SIG-M5 treated with dmso at 0.1 percent for 504 hours (cell line): ENCODE measurements at regions not wholly inside any gene's neighbourhood (a gene's known extent, or its start where the extent isn't known, plus 50 kb on each side); places are given as distances from the start of the nearest gene placed in this dataset.

Experiments used
- DNase-seq: peaks from one replicate; lab custom pipeline; 2025; ENCODE audit not compliant: unreplicated experiment; lab: John Stamatoyannopoulos, UW

GRCh38 chr10:93177511-93177910 lies 103.8 kb downstream of the CYP26A1 start:
- DNase-seq, result no peak

DNA sequence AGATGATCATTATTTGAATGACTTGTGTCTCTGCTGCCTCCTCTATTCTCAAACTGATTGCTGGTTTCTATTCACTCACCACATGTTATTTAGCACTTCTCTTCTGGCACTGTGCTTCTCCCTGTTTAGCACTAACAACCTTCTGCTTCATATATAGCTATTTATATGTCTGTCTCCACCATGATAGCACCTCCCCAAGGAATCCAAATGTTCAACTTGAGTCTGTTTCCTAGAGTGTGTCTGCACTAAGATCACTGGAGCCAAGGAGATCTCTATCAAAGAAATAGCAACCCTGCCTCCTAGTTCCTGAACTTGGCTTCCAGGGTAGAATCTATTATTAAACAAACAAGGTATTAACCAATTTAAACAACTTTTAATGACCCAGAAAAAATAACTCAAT lies 104.5 kb downstream of the CYP26A1 start:
- no peak for DNase-seq

GRCh38 chr10:93180482-93180931 lies 106.8 kb downstream of the CYP26A1 start:
- no peak for DNase-seq

DNA sequence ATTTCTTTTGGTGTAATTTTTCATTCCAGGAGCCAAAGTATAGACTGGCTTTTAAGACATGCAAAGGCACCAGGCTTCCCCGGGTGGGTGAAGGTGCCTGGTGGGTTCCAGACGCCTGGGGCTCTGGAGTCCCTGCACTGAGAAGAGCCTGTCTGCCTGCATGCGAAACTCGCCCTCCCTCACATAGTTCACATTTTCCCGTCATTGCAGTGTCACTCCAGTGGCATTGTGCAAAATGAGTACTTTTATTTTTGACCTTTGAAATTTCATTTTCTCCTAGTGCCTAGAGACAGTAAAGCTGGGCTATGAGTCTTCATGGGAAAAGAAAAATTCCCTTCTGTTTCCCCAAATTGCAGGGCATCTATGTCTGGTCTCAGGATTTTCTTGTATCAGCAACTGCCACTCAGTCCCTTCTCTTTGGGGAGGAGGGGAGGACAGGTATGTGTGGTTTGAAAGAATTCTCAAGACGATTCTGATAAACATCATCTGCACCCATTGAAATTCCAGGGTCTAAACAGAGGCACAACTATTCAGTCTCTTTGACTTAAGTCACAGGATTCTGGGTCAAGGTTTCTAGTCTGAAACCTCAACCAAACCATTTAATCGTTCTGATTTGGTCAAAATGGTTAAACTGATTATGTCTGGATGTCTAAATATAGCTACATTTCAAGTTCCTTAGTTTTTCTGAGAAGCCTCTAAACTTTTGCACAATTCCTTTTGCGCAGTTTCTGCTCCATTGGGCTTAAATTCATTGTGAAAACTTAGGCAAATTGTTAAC lies 107.8 kb downstream of the CYP26A1 start:
- no peak for DNase-seq

DNA sequence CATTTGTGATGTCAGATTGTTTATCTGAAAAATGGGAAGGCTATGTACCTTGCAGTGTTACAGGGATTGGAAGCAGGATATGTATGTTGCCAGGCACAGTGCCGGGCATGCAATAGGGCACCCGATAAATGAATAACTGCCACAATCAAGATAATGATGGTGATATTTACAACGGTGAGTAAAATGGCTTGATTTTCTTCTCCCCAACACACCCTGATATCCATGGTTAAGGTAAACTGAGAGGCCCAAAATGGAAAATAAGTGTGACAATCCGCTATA lies 108.3 kb downstream of the CYP26A1 start:
- no peak for DNase-seq

DNA sequence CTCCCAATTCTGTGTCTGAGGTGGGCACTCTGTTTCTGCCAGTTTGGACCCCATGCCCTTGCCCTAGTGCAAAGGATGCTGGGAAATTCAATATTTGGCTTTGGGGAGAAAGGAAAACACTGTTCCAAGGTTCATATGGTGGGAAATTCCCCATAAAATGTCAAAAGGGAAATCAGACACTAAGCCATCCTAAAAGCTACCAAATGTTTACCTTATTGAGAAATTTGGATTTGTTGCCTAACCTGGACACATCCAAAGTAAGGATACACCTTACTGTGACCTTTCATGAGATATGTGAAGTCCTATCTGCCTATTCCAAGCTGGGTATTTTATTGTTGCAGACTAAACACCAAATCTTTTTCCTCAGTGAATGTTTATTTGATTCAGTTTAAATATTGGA lies 109.1 kb downstream of the CYP26A1 start:
- DNase-seq, result no peak

DNA sequence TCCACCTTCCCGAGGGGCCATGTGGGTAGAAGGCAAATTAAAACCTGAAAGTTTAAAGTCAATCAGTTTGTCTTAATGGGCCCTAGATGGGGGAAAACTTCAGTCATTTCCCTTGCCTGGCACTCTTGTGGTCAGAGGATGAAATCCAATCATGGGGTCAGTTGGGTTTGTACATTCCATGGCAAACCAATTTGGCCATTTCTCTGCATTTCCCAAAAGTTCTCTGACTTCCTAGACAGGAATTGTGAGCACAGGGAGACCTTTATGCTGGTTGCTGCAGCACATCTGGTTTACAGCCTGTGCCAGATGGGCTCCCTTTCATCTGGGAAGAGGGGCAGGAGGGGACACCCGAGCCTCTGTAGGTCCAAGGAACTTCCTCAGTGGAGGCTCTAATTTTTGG lies 113.0 kb downstream of the CYP26A1 start:
- no peak for DNase-seq

DNA sequence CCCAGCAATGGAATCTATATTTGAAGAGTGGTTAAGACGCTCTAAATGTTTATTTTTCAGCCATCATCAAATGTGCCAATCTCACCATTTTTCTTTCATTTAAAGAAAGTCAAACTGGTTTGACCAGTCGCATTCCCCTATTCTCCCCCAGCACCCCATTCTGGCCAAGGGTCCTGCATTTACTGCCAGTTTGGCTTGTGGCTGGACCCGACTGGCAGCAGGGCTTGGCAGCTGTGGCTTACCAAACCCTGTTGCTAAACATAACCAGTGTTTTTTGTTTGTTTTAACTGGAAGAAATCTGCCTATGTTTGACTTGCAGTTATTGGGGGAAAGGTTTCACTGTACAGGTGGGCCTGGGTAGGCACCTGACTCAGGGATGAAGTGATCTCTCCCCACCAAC lies 116.3 kb downstream of the CYP26A1 start:
- DNase-seq, result no peak

DNA sequence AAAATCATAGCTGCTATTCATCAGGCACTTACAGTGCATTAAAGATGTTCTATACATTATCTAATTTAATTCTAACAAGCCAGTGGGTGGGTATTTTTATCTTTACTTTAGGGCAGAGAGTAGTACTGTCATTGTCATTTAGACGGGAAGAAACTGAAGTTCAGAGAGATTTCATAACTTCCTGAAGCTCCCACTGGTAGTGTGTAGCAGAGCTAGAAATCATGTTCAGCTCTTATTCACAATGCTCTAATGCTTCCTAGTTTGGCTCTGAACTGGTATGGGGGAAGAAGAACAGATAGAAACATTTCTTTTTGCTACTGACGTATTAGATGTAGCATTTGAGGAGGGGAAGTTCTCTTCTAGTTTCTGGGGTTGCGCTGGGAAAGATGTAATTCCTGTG lies 116.7 kb downstream of the CYP26A1 start:
- peak; percentile 69 for DNase-seq

DNA sequence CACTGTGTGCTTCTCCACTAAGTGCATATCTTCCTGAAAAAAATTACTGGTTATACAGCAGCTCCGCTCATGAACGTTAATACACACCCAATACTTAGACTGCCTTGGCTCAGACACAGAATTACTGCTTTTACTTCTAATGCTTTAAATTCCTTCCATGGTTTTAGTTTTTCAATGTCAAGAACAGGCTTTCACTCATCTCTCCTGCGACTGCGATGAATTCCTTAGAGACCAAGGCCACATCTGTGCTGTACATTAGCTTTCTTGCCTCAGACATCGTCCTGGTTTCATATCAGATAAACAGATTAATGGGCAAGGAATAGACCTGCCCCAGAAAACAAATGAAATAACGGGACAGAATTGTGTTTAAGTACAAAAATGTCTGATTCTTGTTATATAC lies 120.2 kb downstream of the CYP26A1 start:
- DNase-seq, result no peak

GRCh38 chr10:93198401-93199131 lies 124.9 kb downstream of the CYP26A1 start:
- DNase-seq, result peak; percentile 42

- DNase-seq, result peak; percentile 74
Measured at GRCh38 chr10:93199191-93199751, 125.6 kb downstream of the CYP26A1 start.

- no peak for DNase-seq
Measured at GRCh38 chr10:93204494-93205485, 131.1 kb downstream of the CYP26A1 start.

GRCh38 chr10:93206652-93207051 lies 133.0 kb downstream of the CYP26A1 start:
- no peak for DNase-seq

- DNase-seq, result no peak
Measured at GRCh38 chr10:93208717-93209464, 135.2 kb downstream of the CYP26A1 start.

DNA sequence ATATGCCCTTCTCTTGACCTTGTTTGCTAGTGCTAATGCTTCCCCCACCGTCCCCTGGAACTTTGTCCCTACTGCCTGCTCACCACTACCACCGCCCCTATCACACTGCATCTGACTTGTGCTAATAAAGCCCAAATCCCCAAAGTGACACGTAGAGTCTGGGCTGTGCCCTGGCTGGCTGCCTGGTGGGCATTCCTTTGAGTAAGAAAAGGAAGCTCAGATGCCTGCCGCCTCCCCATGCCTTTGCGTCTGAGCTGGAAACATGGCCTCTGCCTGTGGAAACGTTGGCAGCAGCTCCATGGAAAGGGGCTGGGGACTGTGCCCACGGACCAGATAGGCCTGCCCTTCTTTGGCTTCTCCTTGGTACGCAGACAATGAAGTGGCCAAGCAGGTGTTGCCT lies 138.3 kb downstream of the CYP26A1 start:
- no peak for DNase-seq

DNA sequence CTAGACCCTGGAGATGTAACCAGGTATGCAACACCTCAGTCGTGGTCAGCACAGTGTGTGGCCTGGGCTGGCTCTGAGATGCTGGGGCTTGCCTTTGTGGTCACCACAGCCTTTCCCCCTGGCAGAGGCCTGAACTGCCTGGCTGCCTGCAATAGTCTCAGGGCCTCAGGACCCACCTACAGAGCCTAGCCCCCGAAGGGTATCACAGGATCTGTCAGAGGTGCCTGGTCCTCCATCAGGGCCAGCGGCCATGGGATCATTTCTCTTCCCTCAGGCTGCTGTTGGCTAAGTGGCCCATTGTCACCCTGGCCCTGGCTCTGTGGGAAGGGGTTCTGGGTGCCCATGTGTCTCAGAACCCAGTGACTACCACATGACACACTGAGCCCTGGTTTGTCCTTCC lies 141.6 kb downstream of the CYP26A1 start:
- DNase-seq, result no peak

DNA sequence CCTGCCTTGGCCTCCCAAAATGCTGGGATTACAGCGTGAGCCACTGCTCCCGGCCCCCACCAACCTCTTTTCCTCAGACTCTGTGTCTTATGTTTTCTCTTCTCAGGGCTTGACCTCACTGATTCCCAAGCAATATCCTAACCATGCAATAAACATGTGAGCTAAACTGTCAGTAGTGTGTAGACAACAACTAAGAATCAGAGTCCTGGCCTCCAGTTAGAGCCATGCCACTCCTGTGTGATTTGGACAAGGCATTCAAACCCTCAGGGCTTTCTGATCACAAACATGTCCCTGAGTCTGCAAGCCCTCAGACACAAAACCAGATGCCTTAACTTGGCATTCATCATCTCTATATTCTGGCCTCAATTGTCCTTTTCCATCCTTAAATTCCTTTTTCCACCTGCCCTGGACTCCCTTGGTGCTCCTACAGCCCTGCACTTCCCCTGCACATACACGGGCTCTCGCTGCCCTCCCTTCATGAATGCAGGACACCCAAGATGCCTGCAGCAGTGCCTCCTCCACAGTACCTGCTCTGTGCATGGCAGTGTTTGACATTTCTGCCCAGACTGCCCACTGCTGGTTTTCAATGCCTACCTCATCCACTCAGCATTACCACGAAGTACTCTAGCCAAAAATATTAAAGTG lies 142.8 kb downstream of the CYP26A1 start:
- no peak for DNase-seq

- no peak for DNase-seq
Measured at GRCh38 chr10:93218386-93218785, 144.7 kb downstream of the CYP26A1 start.

DNA sequence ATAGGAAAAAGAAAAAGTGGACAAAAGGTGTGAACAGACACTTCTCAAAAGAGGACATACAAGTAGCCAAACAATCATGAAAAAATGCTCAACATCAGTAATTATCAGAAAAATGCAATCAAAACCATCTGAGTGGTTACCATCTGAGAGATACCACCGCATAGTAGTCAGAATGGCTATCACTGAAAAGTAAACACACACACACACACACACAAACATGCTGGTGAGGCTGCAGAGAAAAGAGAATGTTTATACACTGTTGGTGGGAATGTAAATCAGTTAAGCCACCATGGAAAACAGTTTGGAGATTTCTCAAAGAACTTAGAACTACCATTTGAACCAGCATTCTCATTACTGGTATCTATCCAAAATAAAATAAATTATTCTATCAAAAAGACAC lies 145.7 kb downstream of the CYP26A1 start:
- DNase-seq, result no peak
